Neural crest cell (in vitro differentiated cells): ENCODE measurements at regions not wholly inside any gene's neighbourhood (a gene's known extent, or its start where the extent isn't known, plus 50 kb on each side); places are given as distances from the start of the nearest gene placed in this dataset.
"Not testable (repeated sequence)": the region's sequence is repeated elsewhere in the genome, so short reads cannot be mapped to it uniquely, and the experiment has no call there.

Source experiments
- DNase-seq: peaks from one replicate; pipeline ENCODE4 v3.0.0; 2021; ENCODE audit warnings: low read depth, mixed read lengths, low spot score
- H3K27ac Mint-ChIP-seq: one replicate; pipeline ENCODE4 v1.8.0; 2021; ENCODE audit warnings: mild to moderate bottlenecking, mixed read lengths; ENCODE audit not compliant: unreplicated experiment
- H3K27me3 Mint-ChIP-seq: 2 replicates; pipeline ENCODE4 v1.8.0; 2021; ENCODE audit warnings: low read depth, mild to moderate bottlenecking, mixed read lengths
- H3K36me3 Mint-ChIP-seq: 2 replicates; pipeline ENCODE4 v1.8.0; 2021; ENCODE audit warnings: low read depth, mild to moderate bottlenecking, mixed read lengths
- H3K4me1 Mint-ChIP-seq: 2 replicates; pipeline ENCODE4 v1.8.0; 2021; ENCODE audit warnings: mixed read lengths
- H3K4me3 Mint-ChIP-seq: one replicate; pipeline ENCODE4 v1.8.0; 2021; ENCODE audit warnings: mild to moderate bottlenecking, mixed read lengths
- H3K9me3 Mint-ChIP-seq: 2 replicates; pipeline ENCODE4 v1.8.0; 2021; ENCODE audit warnings: mixed read lengths
- TF ChIP-seq, protein P1 (sequence below): fragments of 200-600 bp; sonication (generic); conservative IDR thresholded peaks from 2 replicates; pipeline ENCODE4 v1.5.0; 2021; ENCODE audit warnings: antibody characterized with exemption, mild to moderate bottlenecking

DNA sequence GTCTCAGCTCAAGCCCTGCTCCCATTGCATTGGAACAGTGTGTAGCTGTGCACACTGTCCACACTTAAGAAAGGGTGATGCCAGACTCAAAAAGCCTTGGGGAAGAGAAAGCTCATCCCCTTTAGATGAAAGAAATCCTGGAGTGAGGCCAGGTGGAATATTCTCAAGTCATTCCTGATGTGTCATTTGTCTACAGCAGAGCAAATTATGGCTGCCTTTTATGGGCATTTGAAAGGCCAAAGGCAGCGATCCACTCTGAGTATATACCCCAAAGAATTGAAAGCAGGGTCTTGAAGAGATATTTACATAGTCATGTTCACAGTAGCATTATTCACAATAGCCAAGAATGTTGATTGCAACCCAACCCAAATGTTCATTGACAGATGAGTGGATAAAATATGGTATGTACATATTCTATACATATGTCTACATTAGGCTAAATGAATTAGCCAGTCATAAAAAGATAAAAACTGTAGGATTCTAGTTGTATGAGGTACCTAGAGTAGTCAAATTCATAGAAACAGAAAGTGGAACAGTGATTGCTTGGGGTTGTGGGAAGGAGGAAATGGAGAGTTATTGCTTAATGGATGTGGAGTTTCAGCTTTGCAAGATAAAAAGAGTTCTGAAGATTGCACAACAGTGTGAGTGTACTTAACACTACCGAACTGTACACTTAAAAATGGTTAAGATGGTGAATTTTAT is 214.9 kb downstream of the KCNRG start:
- Mint-ChIP-seq H3K4me3 (no peak overlapping the region), H3K27ac (no peak overlapping the region), H3K27me3 (no peaks in the 10 kb centered on the region), H3K4me1 (peaks cover 9% of the 10 kb centered on the region), H3K36me3 (peaks cover 5% of the 10 kb centered on the region), H3K9me3 (peaks cover 6% of the 10 kb centered on the region)
- TF ChIP-seq, protein P1, sequence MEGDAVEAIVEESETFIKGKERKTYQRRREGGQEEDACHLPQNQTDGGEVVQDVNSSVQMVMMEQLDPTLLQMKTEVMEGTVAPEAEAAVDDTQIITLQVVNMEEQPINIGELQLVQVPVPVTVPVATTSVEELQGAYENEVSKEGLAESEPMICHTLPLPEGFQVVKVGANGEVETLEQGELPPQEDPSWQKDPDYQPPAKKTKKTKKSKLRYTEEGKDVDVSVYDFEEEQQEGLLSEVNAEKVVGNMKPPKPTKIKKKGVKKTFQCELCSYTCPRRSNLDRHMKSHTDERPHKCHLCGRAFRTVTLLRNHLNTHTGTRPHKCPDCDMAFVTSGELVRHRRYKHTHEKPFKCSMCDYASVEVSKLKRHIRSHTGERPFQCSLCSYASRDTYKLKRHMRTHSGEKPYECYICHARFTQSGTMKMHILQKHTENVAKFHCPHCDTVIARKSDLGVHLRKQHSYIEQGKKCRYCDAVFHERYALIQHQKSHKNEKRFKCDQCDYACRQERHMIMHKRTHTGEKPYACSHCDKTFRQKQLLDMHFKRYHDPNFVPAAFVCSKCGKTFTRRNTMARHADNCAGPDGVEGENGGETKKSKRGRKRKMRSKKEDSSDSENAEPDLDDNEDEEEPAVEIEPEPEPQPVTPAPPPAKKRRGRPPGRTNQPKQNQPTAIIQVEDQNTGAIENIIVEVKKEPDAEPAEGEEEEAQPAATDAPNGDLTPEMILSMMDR, result no peak
- DNase-seq, result no peak

DNA sequence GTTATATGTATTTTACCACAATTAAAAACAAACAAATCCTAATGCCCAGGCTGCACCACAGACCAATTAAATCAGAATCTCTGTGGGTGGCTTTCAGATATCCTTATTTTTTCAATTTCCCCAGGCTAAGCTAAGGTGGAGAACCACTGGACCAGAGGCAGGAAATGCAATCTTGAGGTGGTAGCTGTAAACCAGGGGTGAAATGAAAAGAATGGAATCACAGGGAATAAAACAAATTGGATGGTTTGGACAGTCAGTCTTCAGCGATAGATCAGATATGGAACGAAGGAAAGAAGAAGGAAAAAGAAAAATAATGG is 215.4 kb downstream of the KCNRG start:
- H3K36me3 Mint-ChIP-seq, result peaks cover 7% of the 10 kb centered on the region
- TF ChIP-seq, protein P1, result no peak
- peaks cover 6% of the 10 kb centered on the region for H3K9me3 Mint-ChIP-seq
- no peak overlapping the region for H3K4me3 Mint-ChIP-seq
- DNase-seq, result no peak
- H3K27ac Mint-ChIP-seq, result no peak overlapping the region
- peaks cover 5% of the 10 kb centered on the region for H3K4me1 Mint-ChIP-seq
- no peaks in the 10 kb centered on the region for H3K27me3 Mint-ChIP-seq

DNA sequence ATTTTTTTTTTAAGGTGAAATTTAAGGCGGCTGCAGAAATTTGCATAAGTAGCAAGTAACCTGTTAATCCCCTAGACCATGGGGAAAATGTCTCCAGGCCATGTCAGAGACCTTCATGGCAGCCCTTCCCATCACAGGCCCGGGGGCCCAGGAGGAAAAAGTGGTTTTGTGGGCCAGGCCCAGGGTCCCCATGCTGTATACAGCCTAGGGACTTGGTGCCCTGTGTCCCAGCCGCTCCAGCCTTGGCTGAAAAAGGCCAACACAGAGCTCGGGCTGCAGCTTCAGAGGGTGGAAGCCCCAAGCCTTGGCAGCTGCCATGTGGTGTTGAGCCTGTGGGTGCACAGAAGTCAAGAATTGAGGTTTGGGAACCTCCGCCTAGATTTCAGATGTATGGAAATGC is 218.3 kb downstream of the KCNRG start:
- peaks cover 13% of the 10 kb centered on the region for H3K4me1 Mint-ChIP-seq
- not testable (repeated sequence) for H3K4me3 Mint-ChIP-seq, DNase-seq, H3K27ac Mint-ChIP-seq, H3K27me3 Mint-ChIP-seq, H3K36me3 Mint-ChIP-seq, H3K9me3 Mint-ChIP-seq

DNA sequence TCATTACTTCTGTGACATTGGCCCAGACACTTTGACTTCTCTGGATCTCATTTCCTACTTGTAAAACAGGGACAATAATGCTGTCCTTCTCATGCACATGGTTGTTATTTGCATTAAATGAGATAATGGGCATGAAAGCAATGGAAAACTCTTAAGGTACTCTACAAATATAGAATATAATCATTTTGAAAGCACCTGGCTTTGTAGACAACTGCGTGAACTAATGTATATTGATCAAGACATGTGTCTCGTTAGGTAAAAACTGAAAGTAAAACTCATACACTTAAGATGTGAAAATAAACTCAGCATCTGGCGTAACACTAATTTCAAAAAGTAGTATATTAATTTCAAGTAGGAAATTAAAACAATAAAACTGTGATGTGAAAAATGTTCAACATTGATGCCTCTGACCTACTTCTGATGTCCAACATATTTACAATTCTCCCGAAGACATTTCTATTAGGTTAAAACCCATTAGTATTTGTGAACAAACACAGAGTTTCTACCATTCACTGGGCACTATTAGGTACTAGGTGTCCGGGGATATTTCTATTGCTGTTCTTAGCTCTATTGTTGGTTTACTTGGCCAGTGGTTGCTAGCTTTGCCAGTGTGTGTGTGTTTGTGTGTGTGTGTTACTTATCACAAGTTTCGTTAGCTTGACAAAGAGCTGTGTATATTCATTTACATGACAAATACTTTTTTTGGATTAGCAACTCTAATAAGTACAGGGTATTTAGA is 220.5 kb downstream of the KCNRG start:
- H3K4me1 Mint-ChIP-seq, result peaks cover 19% of the 10 kb centered on the region
- no peak for DNase-seq
- no peak overlapping the region for H3K4me3 Mint-ChIP-seq
- peaks cover 7% of the 10 kb centered on the region for H3K36me3 Mint-ChIP-seq
- H3K27me3 Mint-ChIP-seq, result no peaks in the 10 kb centered on the region
- no peak overlapping the region for H3K27ac Mint-ChIP-seq
- H3K9me3 Mint-ChIP-seq, result peaks cover 6% of the 10 kb centered on the region
- TF ChIP-seq, protein P1, result no peak

DNA sequence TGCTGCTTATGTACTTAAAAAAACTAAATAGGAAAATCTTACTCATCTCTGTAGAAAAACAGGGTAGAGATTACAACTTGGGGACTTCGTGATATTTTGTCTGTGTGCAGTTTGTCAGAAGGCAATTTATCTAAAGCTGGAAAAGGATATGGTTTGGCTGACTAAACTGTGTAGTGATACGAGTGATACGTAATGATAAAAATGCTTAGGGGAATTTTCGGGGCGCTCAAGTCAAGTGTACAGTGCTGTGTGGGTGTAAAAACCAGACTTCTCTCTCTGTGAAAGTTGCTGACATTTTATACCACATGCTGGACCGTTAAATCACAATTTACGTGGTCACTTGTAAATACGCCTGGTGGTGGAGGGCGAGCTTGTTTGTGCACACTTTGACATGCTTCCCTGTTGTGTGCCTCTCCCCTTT is 221.7 kb downstream of the KCNRG start:
- TF ChIP-seq, protein P1, result no peak
- Mint-ChIP-seq H3K4me3 (no peak overlapping the region), H3K27ac (no peak overlapping the region), H3K27me3 (no peaks in the 10 kb centered on the region), H3K36me3 (peaks cover 7% of the 10 kb centered on the region), H3K4me1 (peaks cover 25% of the 10 kb centered on the region), H3K9me3 (peaks cover 6% of the 10 kb centered on the region)
- no peak for DNase-seq

DNA sequence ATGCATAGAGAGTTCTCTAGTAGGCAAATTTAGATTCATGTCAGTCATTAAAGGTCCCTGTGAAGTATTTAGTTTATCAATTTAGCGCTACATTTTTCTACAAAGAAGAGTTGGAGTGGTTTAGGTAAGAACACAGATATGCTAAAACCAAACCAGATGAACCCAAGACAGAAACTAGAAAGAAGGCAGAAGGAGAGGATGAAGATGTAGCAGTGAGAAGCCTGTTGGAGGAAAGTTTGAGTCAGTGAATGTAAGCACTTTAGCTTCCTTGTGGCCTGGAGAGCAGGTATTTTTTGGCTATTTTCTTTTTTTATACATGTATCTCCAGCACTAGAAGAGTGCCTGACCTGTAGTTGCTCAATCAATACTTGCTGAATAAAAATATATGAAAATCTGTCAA is 223.7 kb downstream of the KCNRG start:
- no peak overlapping the region for H3K27ac Mint-ChIP-seq
- DNase-seq, result no peak
- TF ChIP-seq, protein P1, result no peak
- peaks cover 28% of the 10 kb centered on the region for H3K4me1 Mint-ChIP-seq
- no peaks in the 10 kb centered on the region for H3K27me3 Mint-ChIP-seq
- peaks cover 2% of the 10 kb centered on the region for H3K36me3 Mint-ChIP-seq
- H3K4me3 Mint-ChIP-seq, result no peak overlapping the region
- no peaks in the 10 kb centered on the region for H3K9me3 Mint-ChIP-seq
